RWPE1 (cell line): ENCODE measurements at regions not wholly inside any gene's neighbourhood (a gene's known extent, or its start where the extent isn't known, plus 50 kb on each side); places are given as distances from the start of the nearest gene placed in this dataset.
A peak's percentile ranks its signal among the peaks of the same experiment; 100 is the strongest.

Experiments used
- CTCF ChIA-PET: fragments of 350-600 bp; sonication (Branson Sonifier 250); formaldehyde crosslinking; extraction: SDS; loops from one replicate; lab custom pipeline; 2021; lab: Yijun Ruan, JAX
- POLR2A ChIA-PET: fragments of 400-600 bp; formaldehyde crosslinking; extraction: SDS; loops from one replicate; lab custom pipeline; 2020; ENCODE audit warnings: antibody characterized with exemption; ENCODE audit not compliant: low non-redundant PET; lab: Yijun Ruan, JAX
- DNase-seq: peaks from one replicate; pipeline ENCODE4 v3.0.0; 2012; ENCODE audit warnings: low spot score
- H3K27ac ChIP-seq: fragments of 450-650 bp; 2 replicates; pipeline ENCODE4 v1.5.1; 2017
- CTCF ChIP-seq: fragments of 450-650 bp; conservative IDR thresholded peaks from 2 replicates; pipeline ENCODE4 v1.5.1; 2017; ENCODE audit warnings: low read depth, mild to moderate bottlenecking

GRCh38 chr13:42396501-42396900, 124.5 kb downstream of the AKAP11 start:
- no peak for TF ChIP-seq CTCF
- ChIA-PET POLR2A (no interaction called here), CTCF (interaction anchor here (0.6 to 0.7 kb wide), 3 partner anchors 20 to 1410 kb away, joined by 3 to 5 read pairs (median 3); no protein-coding TSS in a partner anchor)
- no peak for DNase-seq
- no peak overlapping the region for H3K27ac ChIP-seq

- no peak overlapping the region for H3K27ac ChIP-seq
- peak; percentile 56 for DNase-seq
- TF ChIP-seq CTCF = no peak
- ChIA-PET CTCF (interaction anchor here (0.6 to 0.7 kb wide), 3 partner anchors 20 to 1409 kb away, joined by 3 to 5 read pairs (median 3); no protein-coding TSS in a partner anchor), POLR2A (no interaction called here)
Measured at GRCh38 chr13:42396901-42397655, 125.1 kb downstream of the AKAP11 start.

GRCh38 chr13:42398533-42398932, 126.6 kb downstream of the AKAP11 start:
- TF ChIP-seq CTCF = no peak
- H3K27ac ChIP-seq = no peak overlapping the region
- ChIA-PET POLR2A (no interaction called here), CTCF (interaction anchor here (0.7 kb wide), 1 partner anchor 492 kb away, joined by 3 read pairs; no protein-coding TSS in a partner anchor)
- no peak for DNase-seq

GRCh38 chr13:42400188-42400833, 128.4 kb downstream of the AKAP11 start:
- ChIA-PET CTCF (no interaction called here), POLR2A (no interaction called here)
- no peak overlapping the region for H3K27ac ChIP-seq
- no peak for DNase-seq
- TF ChIP-seq CTCF = no peak

GRCh38 chr13:42401376-42401775, 129.4 kb downstream of the AKAP11 start:
- no peak overlapping the region for H3K27ac ChIP-seq
- TF ChIP-seq CTCF = no peak
- ChIA-PET CTCF (no interaction called here), POLR2A (no interaction called here)
- peak; percentile 9 for DNase-seq

GRCh38 chr13:42405665-42406390, 133.9 kb downstream of the AKAP11 start:
- no peak for TF ChIP-seq CTCF
- H3K27ac ChIP-seq = no peak overlapping the region
- POLR2A ChIA-PET = no interaction called here
- CTCF ChIA-PET = no interaction called here
- DNase-seq = peak; percentile 50
